AG10803 (cell line): ENCODE measurements at regions not wholly inside any gene's neighbourhood (a gene's known extent, or its start where the extent isn't known, plus 50 kb on each side); places are given as distances from the start of the nearest gene placed in this dataset.

Experiments used
- DNase-seq: peaks from one replicate; pipeline ENCODE4 v3.0.0; 2010; ENCODE audit warnings: low read depth
- H3K4me3 ChIP-seq: 2 replicates; pipeline ENCODE4 v1.5.1; 2011; ENCODE audit warnings: mild to moderate bottlenecking, low read length, control low read depth
- TF ChIP-seq, protein P1 (sequence below): conservative IDR thresholded peaks from 2 replicates; pipeline ENCODE4 v1.5.1; 2011; ENCODE audit warnings: mild to moderate bottlenecking, low read length, control low read depth, inconsistent platforms

DNA sequence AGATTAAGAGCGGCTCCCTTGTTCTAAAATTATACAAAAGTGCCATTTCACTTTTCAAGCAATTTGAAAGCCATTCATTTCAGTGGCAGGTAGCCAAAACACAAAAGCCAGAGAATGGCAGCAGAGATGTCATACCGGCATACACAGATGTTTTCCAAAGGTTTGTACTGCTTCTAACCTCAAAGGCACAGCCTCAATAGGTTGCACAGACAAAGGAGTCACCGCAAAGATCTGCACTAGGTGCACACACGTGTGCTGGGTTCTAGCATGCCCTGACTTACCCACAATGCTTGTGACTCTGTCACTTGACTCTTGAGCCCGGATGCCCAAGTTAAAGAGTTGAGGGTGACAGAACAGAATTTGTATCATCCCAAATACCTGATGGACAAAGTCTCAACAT, 448.9 kb upstream of the ADGRL2 start:
- TF ChIP-seq, protein P1, sequence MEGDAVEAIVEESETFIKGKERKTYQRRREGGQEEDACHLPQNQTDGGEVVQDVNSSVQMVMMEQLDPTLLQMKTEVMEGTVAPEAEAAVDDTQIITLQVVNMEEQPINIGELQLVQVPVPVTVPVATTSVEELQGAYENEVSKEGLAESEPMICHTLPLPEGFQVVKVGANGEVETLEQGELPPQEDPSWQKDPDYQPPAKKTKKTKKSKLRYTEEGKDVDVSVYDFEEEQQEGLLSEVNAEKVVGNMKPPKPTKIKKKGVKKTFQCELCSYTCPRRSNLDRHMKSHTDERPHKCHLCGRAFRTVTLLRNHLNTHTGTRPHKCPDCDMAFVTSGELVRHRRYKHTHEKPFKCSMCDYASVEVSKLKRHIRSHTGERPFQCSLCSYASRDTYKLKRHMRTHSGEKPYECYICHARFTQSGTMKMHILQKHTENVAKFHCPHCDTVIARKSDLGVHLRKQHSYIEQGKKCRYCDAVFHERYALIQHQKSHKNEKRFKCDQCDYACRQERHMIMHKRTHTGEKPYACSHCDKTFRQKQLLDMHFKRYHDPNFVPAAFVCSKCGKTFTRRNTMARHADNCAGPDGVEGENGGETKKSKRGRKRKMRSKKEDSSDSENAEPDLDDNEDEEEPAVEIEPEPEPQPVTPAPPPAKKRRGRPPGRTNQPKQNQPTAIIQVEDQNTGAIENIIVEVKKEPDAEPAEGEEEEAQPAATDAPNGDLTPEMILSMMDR = no peak
- H3K4me3 ChIP-seq = no peak overlapping the region
- no peak for DNase-seq

DNA sequence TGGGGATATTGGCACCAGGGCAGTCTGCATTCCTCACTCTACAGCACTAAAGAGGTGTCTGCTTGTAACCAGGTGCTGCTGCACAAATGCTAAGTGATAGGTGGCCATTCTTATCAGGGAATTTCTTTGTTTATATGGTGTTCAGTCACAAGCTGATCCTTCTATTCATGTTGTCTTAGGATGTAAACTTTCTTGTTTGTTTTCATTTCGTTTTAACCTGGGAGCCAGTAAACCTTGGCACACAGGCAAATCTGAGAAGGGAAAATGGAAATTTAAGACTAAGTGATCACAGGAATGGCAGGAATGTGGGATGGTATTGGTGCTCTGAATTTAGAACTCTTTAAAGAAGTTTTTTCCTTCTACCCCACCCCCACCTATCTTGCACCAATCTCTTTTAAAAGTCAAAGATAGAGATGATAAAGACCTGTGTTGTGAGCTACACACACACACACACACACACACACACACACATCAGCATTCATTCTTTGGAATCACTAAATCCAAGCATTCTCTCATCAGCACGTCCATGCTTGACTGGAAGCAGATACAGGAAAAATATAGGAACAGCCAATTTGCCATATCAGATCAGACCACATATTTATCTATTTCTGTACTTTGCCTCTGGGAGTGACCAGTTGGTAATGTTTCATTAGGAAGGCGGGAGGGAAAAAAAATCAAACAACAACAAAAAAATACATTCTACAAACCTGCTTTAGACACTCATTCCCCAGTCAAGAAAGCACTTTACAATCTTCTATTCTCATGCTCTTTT, 451.4 kb upstream of the ADGRL2 start:
- DNase-seq = no peak
- TF ChIP-seq, protein P1 = no peak
- no peak overlapping the region for H3K4me3 ChIP-seq

DNA sequence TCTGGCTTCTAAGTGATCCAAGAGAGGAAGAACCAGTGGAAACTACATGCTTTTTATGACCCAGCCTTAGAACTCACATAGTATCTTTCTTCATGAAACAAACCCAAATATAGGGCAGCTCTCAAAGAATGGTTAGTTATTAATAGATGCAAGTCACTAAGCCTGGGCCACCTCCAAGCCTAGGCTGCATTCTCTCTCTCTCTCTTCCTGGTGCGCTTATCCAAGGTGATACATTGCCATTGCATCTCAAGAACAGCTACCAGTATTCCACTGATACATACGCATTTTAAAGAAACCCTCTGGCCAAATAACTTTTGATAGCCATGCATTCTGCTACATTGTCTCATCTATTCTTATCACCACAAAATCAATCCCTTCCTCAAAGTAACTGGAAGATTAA, 455.6 kb upstream of the ADGRL2 start:
- no peak for DNase-seq
- H3K4me3 ChIP-seq = no peak overlapping the region
- TF ChIP-seq, protein P1 = no peak

DNA sequence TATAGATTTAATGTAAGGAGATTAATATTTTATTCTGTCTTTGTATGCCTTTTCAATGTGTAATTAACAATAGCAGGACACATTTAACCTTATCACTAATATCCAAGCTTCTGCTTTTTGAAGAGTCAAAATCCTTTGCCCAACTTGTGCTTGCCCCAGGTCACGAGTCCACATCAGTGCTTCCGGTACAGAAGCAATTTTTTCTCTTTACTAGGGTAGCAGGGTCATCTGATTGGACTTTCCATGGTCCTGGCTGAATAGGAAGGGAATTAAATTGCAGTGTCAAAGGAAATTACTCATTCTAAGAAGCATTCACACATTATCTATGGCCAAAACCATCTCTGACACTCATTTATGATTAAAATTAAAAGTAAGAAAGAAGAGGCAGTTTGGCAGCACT, 460.5 kb upstream of the ADGRL2 start:
- TF ChIP-seq, protein P1 = no peak
- no peak for DNase-seq

DNA sequence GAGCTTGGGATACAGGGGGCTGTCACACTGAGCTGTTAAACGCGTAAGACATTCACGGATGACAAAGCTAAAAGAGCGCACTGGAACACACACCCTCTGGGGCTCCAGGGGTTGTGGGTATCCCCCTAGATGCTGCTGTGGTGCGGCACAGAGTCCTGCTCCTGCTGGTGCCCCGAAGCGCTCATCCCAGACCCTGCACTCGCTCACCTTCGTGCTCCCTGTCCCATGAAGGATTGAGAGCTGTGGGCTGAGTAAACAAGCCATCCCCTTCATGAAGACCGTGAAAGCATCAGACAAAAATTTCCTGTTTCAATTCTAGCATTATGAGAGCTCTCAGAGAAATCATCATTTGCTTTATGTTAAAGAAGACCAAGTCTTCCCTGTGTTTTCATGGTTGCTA, 463.5 kb upstream of the ADGRL2 start:
- TF ChIP-seq, protein P1 = no peak
- no peak overlapping the region for H3K4me3 ChIP-seq
- DNase-seq = no peak

More for the DNA sequence above, 460.5 kb upstream of the ADGRL2 start:
- H3K4me3 ChIP-seq = no peak overlapping the region

DNA sequence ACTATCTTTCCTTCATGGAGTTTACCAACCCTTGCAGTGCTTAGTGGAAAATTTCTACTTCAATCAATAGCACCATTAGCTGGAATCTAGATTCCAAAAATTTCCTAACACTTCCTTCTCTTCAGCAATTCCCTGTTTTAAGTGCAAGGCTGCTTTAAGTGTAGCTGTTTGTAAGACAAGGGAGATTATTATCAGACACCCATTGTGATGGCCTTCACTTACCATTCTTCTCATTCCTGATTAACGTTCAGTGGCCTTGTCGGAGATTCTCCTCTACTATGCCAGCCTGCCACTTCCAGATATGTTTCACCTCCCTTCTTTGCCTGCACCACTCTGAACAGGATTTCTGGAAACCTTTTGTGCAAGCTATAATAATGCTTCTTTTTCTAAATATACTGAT, 464.9 kb upstream of the ADGRL2 start:
- TF ChIP-seq, protein P1 = no peak
- DNase-seq = no peak
- no peak overlapping the region for H3K4me3 ChIP-seq

DNA sequence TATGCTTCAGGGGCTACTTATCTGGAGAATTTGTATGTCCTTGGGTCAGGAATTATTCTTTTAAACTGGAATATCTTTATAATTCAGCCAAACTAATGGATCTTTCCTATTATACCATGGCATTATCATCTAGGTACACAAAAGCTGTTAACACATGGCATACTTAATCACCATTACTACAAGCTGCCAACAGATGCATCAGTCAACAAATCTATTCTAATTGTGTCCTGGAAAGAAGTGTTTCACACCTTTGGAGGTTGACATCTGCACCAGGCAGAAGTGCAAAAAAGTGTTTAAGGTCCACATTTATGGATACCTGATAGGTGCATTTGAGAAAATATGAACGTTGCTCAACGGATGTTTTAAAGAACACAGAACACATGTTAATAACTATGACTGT, 470.2 kb upstream of the ADGRL2 start:
- DNase-seq = no peak
- H3K4me3 ChIP-seq = no peak overlapping the region
- TF ChIP-seq, protein P1 = no peak
